Kidney epithelial cell (primary cell): ENCODE measurements at regions not wholly inside any gene's neighbourhood (a gene's known extent, or its start where the extent isn't known, plus 50 kb on each side); places are given as distances from the start of the nearest gene placed in this dataset.

ENCODE experiments used
- DNase-seq: peaks from one replicate; pipeline ENCODE4 v3.0.0-alpha.2; 2010; ENCODE audit warnings: low read depth
- H3K27me3 ChIP-seq: 2 replicates; pipeline ENCODE4 v1.6.0; 2011; ENCODE audit warnings: low read length; ENCODE audit not compliant: control insufficient read depth, insufficient read depth
- H3K36me3 ChIP-seq: 2 replicates; pipeline ENCODE4 v1.5.1; 2011; ENCODE audit warnings: low read length; ENCODE audit not compliant: control insufficient read depth, insufficient read depth
- H3K4me3 ChIP-seq: 2 replicates; pipeline ENCODE4 v1.5.1; 2011; ENCODE audit warnings: low read depth, mild to moderate bottlenecking, control low read depth, low read length
- TF ChIP-seq, protein P1 (sequence below): IDR thresholded peaks from 2 replicates; pipeline ENCODE4 v1.5.1; 2011; ENCODE audit warnings: mild to moderate bottlenecking, moderate library complexity, low read length, control low read depth, inconsistent platforms; ENCODE audit not compliant: insufficient read depth, poor library complexity, severe bottlenecking

DNA sequence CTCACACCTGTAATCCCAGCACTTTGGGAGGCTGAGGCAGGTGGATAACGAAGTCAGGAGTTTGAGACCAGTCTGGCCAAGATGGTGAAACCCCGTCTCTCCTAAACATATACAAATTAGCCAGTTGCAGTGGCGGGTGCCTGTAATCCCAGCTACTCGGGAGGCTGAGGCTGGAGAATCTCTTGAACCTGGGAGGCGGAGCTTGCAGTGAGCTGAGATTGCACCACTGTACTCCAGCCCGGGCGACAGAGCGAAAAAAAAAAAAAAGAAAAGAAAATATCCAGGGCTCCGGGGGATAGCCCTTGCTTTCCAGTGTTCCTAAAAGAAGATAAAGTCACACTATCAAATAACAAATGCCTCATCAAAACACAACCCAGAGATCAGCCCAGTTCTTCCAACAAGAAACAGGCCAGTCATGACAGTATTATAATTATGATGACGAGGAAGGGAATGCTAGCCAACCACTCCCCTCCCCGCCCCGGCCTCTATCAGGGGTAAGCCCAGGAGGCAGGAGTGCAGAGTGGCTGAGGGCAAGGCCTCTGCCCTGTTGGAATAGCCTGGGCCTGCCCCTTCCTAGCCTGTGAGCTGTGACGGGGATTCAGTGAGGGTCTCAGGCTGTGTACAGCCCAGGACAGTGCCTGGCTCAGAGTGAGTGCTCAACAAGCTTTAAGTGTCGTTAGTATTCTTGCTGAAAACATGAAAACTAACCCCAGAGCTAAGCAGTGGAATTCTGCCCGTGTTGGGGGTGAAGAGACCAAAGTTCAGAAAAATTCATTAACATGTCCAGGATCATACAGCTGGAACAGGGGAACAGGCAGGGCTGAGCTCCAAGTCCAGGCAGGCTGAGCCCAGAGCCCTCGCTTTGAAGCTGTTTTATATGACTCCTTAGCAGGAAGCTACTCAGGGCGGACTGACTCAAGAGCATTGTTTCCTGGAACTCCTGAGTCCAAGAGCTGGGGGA is 54.3 kb downstream of the FAM241B start:
- Histone ChIP-seq H3K36me3 (no peaks in the 10 kb centered on the region), H3K4me3 (no peak overlapping the region), H3K27me3 (peaks cover 13% of the 10 kb centered on the region)
- TF ChIP-seq, protein P1, sequence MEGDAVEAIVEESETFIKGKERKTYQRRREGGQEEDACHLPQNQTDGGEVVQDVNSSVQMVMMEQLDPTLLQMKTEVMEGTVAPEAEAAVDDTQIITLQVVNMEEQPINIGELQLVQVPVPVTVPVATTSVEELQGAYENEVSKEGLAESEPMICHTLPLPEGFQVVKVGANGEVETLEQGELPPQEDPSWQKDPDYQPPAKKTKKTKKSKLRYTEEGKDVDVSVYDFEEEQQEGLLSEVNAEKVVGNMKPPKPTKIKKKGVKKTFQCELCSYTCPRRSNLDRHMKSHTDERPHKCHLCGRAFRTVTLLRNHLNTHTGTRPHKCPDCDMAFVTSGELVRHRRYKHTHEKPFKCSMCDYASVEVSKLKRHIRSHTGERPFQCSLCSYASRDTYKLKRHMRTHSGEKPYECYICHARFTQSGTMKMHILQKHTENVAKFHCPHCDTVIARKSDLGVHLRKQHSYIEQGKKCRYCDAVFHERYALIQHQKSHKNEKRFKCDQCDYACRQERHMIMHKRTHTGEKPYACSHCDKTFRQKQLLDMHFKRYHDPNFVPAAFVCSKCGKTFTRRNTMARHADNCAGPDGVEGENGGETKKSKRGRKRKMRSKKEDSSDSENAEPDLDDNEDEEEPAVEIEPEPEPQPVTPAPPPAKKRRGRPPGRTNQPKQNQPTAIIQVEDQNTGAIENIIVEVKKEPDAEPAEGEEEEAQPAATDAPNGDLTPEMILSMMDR: no peak
- DNase-seq: no peak

DNA sequence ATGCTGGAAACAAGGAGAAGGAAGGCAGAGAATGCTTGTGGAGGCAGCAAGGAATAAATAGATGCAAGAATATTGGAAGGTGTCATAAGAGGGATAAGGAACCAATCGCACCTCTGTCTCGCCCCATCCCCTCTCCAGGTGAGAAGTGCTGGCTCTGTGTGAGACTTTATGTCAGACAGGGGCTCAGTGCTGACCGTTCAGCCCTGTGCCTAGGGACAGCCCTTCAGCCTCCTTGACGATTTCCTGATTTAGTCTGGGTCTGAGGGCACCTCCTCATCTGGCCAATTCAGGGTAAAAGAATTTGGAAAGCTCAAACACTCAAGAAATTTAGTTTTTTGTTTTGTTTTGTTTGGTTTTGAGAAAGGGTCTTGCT is 54.9 kb downstream of the FAM241B start:
- Histone ChIP-seq H3K27me3 (peaks cover 8% of the 10 kb centered on the region), H3K4me3 (no peak overlapping the region), H3K36me3 (no peaks in the 10 kb centered on the region)
- TF ChIP-seq, protein P1: no peak
- DNase-seq: no peak

DNA sequence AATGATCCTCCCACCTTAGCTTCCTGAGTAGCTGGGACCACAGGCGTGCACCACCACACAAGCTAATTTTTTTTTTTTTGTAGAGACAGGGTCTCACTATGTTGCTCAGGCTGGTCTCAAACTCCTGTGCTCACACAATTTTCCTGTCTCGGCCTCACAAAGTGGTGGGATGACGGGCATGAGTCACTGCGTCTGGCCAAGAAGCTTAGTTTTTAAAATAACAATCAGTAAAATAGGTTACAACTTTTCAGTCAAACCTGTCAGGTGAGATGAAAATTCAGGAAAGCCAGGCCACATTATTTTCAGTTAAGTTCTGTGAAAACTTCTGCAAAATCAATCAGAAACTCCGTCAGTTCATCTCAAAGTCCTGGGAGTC is 55.4 kb downstream of the FAM241B start:
- H3K36me3 ChIP-seq: no peaks in the 10 kb centered on the region
- DNase-seq: no peak
- H3K27me3 ChIP-seq: peaks cover 8% of the 10 kb centered on the region
- TF ChIP-seq, protein P1: no peak
- H3K4me3 ChIP-seq: no peak overlapping the region

DNA sequence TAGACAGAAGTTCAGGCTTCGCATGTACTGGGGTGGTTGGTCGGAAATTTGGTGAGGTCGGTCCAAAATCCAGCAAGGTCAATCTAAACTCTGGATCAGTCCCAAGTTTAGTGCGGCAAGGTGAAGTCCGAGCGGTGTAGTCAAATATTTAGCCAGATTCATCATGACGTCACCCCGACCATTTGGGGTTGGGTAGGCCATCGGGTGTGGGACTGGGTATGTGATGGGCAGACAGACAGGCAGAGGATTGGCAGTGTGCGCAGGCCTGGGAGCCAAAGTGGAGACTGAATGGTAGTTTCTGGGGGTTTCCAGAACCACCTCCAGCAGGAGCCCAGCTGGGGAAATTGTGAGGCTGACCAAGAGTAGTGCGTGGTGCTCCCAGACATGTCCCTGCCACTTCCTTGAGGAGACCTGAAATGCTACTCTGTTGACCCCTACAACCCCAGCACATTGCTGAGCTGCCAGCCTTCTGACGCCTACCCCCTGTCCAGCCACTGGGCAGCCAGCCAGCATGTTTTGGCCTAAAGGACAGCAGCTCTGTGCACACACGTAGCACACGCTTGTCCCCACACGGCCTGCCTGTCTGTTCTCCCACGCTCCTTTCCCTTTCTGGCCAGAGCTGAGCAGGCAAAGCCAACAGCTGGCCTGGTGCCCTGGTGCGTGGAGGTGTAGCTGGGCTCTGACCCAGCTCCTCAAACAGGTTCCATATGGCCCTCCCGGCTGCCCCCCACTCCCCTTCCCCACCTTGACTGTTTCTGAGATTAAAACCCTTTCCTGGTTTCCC is 55.9 kb downstream of the FAM241B start:
- H3K27me3 ChIP-seq: peaks cover 8% of the 10 kb centered on the region
- TF ChIP-seq, protein P1: no peak
- H3K36me3 ChIP-seq: no peaks in the 10 kb centered on the region
- peak; percentile 16 for DNase-seq
- H3K4me3 ChIP-seq: no peak overlapping the region

DNA sequence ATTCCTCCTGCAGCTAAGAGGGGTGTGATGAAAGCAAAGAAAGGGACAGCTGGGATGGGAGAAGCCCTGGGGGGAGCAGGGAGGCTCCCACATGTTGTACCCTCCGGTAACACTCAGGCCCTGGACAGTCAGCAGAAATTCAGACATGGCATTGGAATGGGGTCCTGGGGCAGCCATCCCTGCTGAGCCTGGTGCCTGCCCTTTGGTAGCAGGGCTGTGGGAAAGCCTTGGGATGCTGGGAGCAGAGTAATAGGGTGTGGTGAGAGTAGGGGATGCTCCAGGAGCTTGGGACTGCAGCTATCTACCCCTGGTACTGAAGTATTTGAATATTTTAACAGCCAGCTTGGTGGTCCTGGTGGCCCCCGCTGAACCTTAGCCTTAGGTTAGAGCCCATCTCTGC is 56.8 kb downstream of the FAM241B start:
- Histone ChIP-seq H3K36me3 (no peaks in the 10 kb centered on the region), H3K27me3 (peaks cover 8% of the 10 kb centered on the region)
- TF ChIP-seq, protein P1: no peak

More for the DNA sequence above, 56.8 kb downstream of the FAM241B start:
- no peak overlapping the region for H3K4me3 ChIP-seq
- DNase-seq: no peak
